ENCODE measurements at regions not wholly inside any gene's neighbourhood (a gene's known extent, or its start where the extent isn't known, plus 50 kb on each side); places are given as distances from the start of the nearest gene placed in this dataset.

GRCh38 chr15:93449798-93450197 is 360.8 kb upstream of the RGMA start:
- H3K27ac ChIP-seq (ENCODE audit: low read depth, low read length): no peak overlapping the region
- CTCF ChIA-PET: no interaction called here
- no peaks in the 10 kb centered on the region for H3K27me3 ChIP-seq (ENCODE audit: control insufficient read depth, insufficient read depth, low read length)
- POLR2A ChIA-PET: no interaction called here
- H3K9me3 ChIP-seq (ENCODE audit: control insufficient read depth, insufficient read depth, low read length): peaks cover 15% of the 10 kb centered on the region
- TF ChIP-seq, protein P1, sequence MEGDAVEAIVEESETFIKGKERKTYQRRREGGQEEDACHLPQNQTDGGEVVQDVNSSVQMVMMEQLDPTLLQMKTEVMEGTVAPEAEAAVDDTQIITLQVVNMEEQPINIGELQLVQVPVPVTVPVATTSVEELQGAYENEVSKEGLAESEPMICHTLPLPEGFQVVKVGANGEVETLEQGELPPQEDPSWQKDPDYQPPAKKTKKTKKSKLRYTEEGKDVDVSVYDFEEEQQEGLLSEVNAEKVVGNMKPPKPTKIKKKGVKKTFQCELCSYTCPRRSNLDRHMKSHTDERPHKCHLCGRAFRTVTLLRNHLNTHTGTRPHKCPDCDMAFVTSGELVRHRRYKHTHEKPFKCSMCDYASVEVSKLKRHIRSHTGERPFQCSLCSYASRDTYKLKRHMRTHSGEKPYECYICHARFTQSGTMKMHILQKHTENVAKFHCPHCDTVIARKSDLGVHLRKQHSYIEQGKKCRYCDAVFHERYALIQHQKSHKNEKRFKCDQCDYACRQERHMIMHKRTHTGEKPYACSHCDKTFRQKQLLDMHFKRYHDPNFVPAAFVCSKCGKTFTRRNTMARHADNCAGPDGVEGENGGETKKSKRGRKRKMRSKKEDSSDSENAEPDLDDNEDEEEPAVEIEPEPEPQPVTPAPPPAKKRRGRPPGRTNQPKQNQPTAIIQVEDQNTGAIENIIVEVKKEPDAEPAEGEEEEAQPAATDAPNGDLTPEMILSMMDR (IDR thresholded peaks at IDR 0.05; ENCODE audit: low read depth, low read length): no peak
- H3K4me3 ChIP-seq (ENCODE audit: low read depth, low read length): no peak overlapping the region
- no peak for DNase-seq (ENCODE audit: low read depth, low spot score)

DNA sequence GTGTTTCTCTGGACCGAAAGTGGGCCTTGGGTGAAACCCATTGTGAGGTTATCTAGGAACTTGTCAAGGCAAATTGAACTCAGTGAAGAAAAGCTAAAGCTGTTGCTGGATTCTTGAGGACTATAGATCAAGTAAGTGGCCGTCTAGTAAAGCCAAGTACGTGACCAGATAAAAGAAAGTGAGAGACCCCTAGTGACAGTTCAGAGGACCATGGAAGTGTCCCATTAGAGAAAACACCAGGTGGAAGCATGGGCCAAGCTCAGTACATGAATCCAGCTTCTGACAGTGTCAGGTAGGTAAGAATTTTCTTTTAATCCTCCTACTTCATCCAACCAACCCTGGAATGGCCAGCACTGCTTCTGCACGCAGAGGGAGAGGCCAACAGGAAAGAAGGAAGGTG is 349.3 kb upstream of the RGMA start:
- POLR2A ChIA-PET: no interaction called here
- no peak overlapping the region for H3K4me3 ChIP-seq (ENCODE audit: low read depth, low read length)
- H3K9me3 ChIP-seq (ENCODE audit: control insufficient read depth, insufficient read depth, low read length): peaks cover 25% of the 10 kb centered on the region
- no peak for DNase-seq (ENCODE audit: low read depth, low spot score)
- H3K27me3 ChIP-seq (ENCODE audit: control insufficient read depth, insufficient read depth, low read length): no peaks in the 10 kb centered on the region
- H3K27ac ChIP-seq (ENCODE audit: low read depth, low read length): no peak overlapping the region
- CTCF ChIA-PET: no interaction called here
- TF ChIP-seq, protein P1 (IDR thresholded peaks at IDR 0.05; ENCODE audit: low read depth, low read length): no peak

DNA sequence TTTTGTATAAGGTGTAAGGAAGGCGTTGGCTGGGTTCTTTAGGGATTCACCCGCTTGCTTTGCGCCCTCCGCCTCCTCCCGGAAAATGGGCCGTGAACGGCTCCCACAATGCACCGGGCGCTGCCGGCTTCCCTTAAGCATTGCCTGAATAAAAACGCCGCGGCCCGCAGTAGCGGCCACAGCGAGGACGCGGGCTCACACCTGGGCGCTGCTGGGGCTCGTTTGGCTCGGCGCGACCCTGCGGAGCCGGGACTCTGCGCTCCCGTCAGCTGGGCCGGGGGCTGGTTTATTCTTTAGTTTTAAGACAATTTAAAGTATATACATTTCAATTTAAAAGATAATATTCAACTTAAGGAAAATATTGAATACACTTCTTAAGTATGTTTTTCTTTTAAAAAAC is 343.5 kb upstream of the RGMA start:
- no peak overlapping the region for H3K27ac ChIP-seq (ENCODE audit: low read depth, low read length)
- no peaks in the 10 kb centered on the region for H3K27me3 ChIP-seq (ENCODE audit: control insufficient read depth, insufficient read depth, low read length)
- peaks cover 28% of the 10 kb centered on the region for H3K9me3 ChIP-seq (ENCODE audit: control insufficient read depth, insufficient read depth, low read length)
- no peak overlapping the region for H3K4me3 ChIP-seq (ENCODE audit: low read depth, low read length)
- no peak for DNase-seq (ENCODE audit: low read depth, low spot score)
- TF ChIP-seq, protein P1 (IDR thresholded peaks at IDR 0.05; ENCODE audit: low read depth, low read length): no peak
- CTCF ChIA-PET: no interaction called here
- POLR2A ChIA-PET: no interaction called here

DNA sequence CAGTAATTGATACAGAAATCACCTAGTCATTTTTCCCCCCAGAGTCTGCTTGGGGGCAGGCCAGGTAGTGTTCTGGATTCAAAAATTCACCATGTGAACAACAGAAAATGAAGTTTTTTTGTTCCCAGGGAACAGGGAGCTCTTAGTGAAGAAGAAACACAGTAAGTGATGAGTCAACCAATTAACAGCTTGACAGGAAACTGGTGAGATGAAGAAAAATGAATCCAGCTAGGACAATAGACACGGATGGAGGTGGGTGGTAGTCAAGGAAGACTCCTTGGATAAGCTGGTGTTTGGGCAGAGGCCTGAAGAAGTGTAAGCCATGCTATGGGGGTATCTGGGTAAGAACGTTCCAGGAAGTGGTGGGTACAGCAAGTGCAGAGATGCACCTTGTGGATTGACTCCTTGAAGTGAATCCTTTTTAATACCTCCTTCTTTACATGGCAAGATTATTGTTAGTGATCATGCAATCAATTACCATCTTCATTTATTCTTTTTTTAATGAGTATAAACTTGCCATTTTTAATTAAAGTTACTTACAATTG is 339.9 kb upstream of the RGMA start:
- ChIA-PET CTCF (no interaction called here), POLR2A (no interaction called here)
- H3K27me3 ChIP-seq (ENCODE audit: control insufficient read depth, insufficient read depth, low read length): no peaks in the 10 kb centered on the region
- DNase-seq (ENCODE audit: low read depth, low spot score): no peak
- no peak overlapping the region for H3K4me3 ChIP-seq (ENCODE audit: low read depth, low read length)
- no peak overlapping the region for H3K27ac ChIP-seq (ENCODE audit: low read depth, low read length)
- H3K9me3 ChIP-seq (ENCODE audit: control insufficient read depth, insufficient read depth, low read length): peaks cover 34% of the 10 kb centered on the region
- TF ChIP-seq, protein P1 (IDR thresholded peaks at IDR 0.05; ENCODE audit: low read depth, low read length): no peak

DNA sequence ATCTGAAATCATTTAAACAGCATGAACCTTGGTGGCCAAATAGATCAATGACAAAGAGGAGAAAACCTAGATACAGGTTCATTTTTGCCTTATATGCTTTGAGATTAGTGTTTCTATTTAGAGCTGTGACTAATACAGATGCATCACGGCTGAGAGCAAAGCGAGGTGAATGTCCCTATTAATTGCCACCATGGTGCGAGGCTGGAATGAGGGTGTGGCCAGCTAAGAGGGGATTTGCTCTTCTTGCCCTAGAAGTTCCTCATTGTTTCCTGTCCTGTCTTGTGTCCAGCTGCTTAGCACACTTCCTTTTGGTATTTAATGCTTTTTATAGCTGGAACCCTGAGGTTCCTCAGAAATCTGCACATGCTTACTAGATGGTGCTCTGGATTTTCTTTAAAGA is 339.1 kb upstream of the RGMA start:
- DNase-seq (ENCODE audit: low read depth, low spot score): no peak

More for the DNA sequence above, 339.1 kb upstream of the RGMA start:
- ChIA-PET POLR2A (no interaction called here), CTCF (no interaction called here)
- no peaks in the 10 kb centered on the region for H3K27me3 ChIP-seq (ENCODE audit: control insufficient read depth, insufficient read depth, low read length)
- TF ChIP-seq, protein P1 (IDR thresholded peaks at IDR 0.05; ENCODE audit: low read depth, low read length): no peak
- no peak overlapping the region for H3K4me3 ChIP-seq (ENCODE audit: low read depth, low read length)
- H3K27ac ChIP-seq (ENCODE audit: low read depth, low read length): no peak overlapping the region
- H3K9me3 ChIP-seq (ENCODE audit: control insufficient read depth, insufficient read depth, low read length): peaks cover 37% of the 10 kb centered on the region

Data from AG04450 (cell line).